ENCODE measurements at regions not wholly inside any gene's neighbourhood (a gene's known extent, or its start where the extent isn't known, plus 50 kb on each side); places are given as distances from the start of the nearest gene placed in this dataset.

DNA sequence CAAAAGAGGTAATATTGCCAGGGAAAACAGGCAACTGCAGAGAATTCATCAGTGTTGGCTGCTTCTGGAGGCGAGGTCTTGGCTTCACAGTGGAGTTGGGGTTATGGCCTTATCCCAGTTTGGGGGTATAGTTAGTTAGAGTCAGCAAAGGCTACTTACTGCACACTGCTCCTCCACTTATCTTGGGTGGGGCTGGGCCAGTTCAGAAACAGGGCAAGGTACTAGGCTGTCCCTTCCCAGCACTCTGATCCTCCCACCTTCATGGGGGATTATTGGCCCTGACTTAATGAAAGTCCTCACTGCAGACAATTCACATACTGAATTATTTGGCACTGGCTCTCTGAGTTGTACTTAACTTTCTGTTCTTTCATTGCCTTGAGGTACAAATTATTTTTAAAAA lies 189.6 kb downstream of the NRIP1 start:
- ChIA-PET SMC1A (ENCODE audit: uncharacterized antibody, unreplicated experiment) (interaction anchor here (1.5 kb wide), 1 partner anchor 13 kb away, joined by 3 read pairs; no protein-coding TSS in a partner anchor), RAD21 (ENCODE audit: unreplicated experiment) (interaction anchor here (1.2 kb wide), 1 partner anchor 179 kb away, joined by 3 read pairs; no protein-coding TSS in a partner anchor), POLR2A (no interaction called here), CTCF (interaction anchor here (1.1 kb wide), 1 partner anchor 608 kb away, joined by 3 read pairs; no protein-coding TSS in a partner anchor)
- TF ChIP-seq PAX8 (IDR thresholded peaks at IDR 0.05) (no peak), BMI1 (IDR thresholded peaks at IDR 0.05; ENCODE audit: borderline replicate concordance) (no peak), SPI1 (IDR thresholded peaks at IDR 0.05; ENCODE audit: borderline replicate concordance, insufficient read depth, low read depth, low read length) (no peak), ASH2L (IDR thresholded peaks at IDR 0.05; ENCODE audit: borderline replicate concordance, low read depth) (no peak)
- TF ChIP-seq, protein P1, sequence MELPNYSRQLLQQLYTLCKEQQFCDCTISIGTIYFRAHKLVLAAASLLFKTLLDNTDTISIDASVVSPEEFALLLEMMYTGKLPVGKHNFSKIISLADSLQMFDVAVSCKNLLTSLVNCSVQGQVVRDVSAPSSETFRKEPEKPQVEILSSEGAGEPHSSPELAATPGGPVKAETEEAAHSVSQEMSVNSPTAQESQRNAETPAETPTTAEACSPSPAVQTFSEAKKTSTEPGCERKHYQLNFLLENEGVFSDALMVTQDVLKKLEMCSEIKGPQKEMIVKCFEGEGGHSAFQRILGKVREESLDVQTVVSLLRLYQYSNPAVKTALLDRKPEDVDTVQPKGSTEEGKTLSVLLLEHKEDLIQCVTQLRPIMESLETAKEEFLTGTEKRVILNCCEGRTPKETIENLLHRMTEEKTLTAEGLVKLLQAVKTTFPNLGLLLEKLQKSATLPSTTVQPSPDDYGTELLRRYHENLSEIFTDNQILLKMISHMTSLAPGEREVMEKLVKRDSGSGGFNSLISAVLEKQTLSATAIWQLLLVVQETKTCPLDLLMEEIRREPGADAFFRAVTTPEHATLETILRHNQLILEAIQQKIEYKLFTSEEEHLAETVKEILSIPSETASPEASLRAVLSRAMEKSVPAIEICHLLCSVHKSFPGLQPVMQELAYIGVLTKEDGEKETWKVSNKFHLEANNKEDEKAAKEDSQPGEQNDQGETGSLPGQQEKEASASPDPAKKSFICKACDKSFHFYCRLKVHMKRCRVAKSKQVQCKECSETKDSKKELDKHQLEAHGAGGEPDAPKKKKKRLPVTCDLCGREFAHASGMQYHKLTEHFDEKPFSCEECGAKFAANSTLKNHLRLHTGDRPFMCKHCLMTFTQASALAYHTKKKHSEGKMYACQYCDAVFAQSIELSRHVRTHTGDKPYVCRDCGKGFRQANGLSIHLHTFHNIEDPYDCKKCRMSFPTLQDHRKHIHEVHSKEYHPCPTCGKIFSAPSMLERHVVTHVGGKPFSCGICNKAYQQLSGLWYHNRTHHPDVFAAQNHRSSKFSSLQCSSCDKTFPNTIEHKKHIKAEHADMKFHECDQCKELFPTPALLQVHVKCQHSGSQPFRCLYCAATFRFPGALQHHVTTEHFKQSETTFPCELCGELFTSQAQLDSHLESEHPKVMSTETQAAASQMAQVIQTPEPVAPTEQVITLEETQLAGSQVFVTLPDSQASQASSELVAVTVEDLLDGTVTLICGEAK (IDR thresholded peaks at IDR 0.05; ENCODE audit: borderline replicate concordance): no peak
- intact Hi-C loops (cut with micrococcal nuclease; ENCODE audit: unreplicated experiment) (loop anchor here (1.0 to 10.0 kb wide), 3 partner anchors 330 to 562 kb away; partner anchors contain the start of gene SAMSN1), in situ Hi-C loops (cut with MboI) (no loop called here)
- Histone ChIP-seq H3K9me3 (replicated peaks; ENCODE audit: control insufficient read depth, insufficient read depth, low read length) (no peaks in the 10 kb centered on the region), H3K27me3 (replicated peaks in 1 of 2; ENCODE audit: control insufficient read depth in 2 of 2, insufficient read depth in 2 of 2, low read length in 1 of 2) (no peaks in the 10 kb centered on the region), H3K4me1 (ENCODE audit: control insufficient read depth, insufficient read depth, low read length) (peaks cover 42% of the 10 kb centered on the region), H3K4me2 (ENCODE audit: control insufficient read depth, insufficient read depth) (no peak overlapping the region), H4K20me1 (ENCODE audit: control insufficient read depth, insufficient read depth) (no peaks in the 10 kb centered on the region), H3K4me3 (no peak overlapping the region), H3K36me3 (ENCODE audit: control insufficient read depth in 2 of 2, insufficient read depth in 2 of 2, low read length in 1 of 2) (no peaks in the 10 kb centered on the region), H2AFZ (ENCODE audit: control insufficient read depth, low read depth, low read length) (no peak overlapping the region), H3K79me2 (ENCODE audit: control insufficient read depth, insufficient read depth, low read length) (no peaks in the 10 kb centered on the region), H3K9ac (ENCODE audit: control insufficient read depth, insufficient read depth, low read length) (no peak overlapping the region), H3K27ac (ENCODE audit: control insufficient read depth, insufficient read depth) (no peak overlapping the region)
- DNase-seq (ENCODE audit: low read depth, low spot score) (no peak), FAIRE-seq (no peak), ATAC-seq (no peak)
- no TSS peak for BruUV-seq (replicated peaks)
- 100% methylated on average over 1 of the region's 1 CpG for WGBS (ENCODE audit: insufficient coverage, insufficient replicate concordance, low lambda C conversion rate, missing lambda C conversion rate)
